B cell (primary cell): ENCODE measurements at regions not wholly inside any gene's neighbourhood (a gene's known extent, or its start where the extent isn't known, plus 50 kb on each side); places are given as distances from the start of the nearest gene placed in this dataset.

Source experiments
- EZH2 ChIP-seq: IDR thresholded peaks from 2 replicates; pipeline ENCODE4 v1.6.1; 2012; ENCODE audit warnings: borderline replicate concordance, low read depth, mild to moderate bottlenecking, moderate library complexity, low read length; ENCODE audit not compliant: insufficient read depth, poor library complexity, severe bottlenecking
- TF ChIP-seq, protein P1 (sequence below): fragments of 200-600 bp; IDR thresholded peaks from one replicate; pipeline ENCODE4 v1.8.0; 2022; ENCODE audit warnings: antibody characterized with exemption, mild to moderate bottlenecking

DNA sequence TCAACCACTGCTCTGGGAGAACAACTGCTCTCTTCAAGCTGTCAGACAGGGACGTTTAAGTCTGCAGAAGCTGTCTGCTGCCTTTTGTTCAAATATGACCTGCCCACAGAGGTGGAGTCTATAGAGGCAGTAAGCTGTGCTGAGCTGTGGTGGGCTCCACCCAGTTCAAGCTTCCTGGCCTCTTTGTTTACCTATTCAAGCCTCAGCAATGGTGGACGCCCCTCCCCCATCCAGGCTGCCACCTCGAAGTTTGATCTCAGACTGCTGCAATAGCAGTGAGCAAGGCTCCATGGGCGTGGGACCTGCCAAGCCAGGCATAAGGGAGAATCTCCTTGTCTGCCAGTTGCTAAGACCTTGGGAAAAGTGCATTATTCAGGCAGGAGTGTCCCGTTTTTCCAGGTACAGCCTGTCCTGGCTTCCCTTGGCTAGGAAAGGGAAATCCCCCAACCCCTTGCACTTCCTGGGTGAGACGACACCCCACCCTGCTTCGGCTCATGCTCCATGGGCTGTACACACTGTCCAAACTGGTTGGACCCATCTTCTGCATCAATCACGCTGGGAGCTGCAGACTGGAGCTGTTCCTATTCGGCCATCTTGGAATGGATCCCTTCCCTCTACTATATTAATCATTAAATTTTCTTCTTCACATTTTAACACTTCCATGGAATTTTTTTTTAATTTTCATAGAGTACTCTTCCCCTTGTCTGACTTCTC, 167.0 kb upstream of the UBE2E2 start:
- TF ChIP-seq, protein P1, sequence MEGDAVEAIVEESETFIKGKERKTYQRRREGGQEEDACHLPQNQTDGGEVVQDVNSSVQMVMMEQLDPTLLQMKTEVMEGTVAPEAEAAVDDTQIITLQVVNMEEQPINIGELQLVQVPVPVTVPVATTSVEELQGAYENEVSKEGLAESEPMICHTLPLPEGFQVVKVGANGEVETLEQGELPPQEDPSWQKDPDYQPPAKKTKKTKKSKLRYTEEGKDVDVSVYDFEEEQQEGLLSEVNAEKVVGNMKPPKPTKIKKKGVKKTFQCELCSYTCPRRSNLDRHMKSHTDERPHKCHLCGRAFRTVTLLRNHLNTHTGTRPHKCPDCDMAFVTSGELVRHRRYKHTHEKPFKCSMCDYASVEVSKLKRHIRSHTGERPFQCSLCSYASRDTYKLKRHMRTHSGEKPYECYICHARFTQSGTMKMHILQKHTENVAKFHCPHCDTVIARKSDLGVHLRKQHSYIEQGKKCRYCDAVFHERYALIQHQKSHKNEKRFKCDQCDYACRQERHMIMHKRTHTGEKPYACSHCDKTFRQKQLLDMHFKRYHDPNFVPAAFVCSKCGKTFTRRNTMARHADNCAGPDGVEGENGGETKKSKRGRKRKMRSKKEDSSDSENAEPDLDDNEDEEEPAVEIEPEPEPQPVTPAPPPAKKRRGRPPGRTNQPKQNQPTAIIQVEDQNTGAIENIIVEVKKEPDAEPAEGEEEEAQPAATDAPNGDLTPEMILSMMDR: no peak
- no peak for TF ChIP-seq EZH2
